NCI-H460 (cell line): ENCODE measurements at regions not wholly inside any gene's neighbourhood (a gene's known extent, or its start where the extent isn't known, plus 50 kb on each side); places are given as distances from the start of the nearest gene placed in this dataset.

Experiments used
- DNase-seq: peaks from one replicate; pipeline ENCODE4 v3.0.0-alpha.2; 2016; ENCODE audit warnings: low read depth; ENCODE audit errors: extremely low read depth

DNA sequence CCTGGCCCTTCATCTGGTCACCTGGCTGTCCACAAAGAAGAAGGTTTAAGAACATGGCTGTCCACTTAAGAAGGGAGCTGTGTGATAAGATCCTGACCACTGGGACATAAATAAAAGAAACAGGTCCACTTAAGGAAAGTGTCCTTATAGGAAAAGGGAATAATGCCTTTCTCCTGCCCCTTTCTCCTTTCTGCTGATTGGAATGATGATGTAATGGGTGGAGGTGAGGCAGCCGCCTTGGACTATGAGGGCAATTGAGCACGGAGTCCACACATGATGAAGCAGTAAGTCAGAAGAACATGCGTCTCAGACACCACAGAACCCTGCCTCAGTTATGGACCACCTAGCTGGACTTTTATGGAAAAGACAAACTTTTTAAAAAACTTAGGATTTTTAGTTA, 401.1 kb downstream of the SHANK2 start:
- no peak for DNase-seq

DNA sequence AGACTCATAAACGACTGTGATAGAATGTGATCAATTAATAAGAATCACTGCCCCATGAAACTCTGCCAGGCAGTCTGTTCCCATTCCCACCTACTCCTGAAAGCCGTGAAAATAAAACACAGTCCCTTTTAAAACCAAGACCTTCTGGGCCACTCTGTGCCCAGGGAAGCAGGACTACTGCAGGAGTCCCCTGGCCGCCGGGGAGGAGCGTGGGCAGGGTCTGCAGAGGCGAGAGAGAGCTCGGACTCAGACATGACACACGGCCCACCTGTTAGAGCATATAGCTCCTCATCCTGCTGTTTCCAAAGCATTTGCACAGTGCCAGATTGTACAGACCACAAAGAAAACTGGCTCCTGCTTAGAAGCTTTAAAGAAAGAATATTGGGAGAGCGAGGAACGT, 400.5 kb downstream of the SHANK2 start:
- no peak for DNase-seq

DNA sequence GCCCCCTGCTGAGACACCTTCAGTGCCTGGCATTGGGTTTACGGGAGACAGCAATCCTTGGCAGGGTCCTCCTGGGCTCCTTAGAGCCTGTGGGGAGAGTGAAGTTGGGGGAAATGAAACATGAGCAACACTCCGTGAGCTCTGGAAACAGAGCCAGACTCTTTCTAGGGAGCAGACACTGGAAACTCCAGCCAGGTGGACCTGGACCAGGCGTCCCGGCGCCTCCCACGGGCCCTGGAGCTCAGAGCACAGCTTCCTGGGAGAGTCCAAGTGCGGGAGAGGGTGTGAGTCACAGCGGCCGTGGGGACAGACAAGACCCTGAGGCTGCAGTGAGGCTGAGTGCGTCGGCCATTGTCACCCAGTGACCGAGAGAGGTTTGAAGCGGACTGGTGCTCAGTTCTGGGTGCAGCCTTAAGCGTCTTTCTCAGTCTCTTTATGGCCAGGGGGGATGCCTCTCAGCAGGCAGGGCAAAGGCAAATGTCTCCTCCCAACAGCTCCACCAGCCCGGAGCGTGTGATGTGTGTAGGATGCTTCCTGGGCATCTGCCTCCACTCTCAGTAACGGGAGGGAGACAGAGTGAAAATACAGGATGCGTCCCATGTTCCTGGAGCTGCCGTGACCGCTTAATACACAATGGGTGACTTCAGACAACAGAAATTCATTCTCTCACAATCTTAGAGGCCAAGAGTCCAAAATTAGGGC, 399.2 kb downstream of the SHANK2 start:
- no peak for DNase-seq

DNA sequence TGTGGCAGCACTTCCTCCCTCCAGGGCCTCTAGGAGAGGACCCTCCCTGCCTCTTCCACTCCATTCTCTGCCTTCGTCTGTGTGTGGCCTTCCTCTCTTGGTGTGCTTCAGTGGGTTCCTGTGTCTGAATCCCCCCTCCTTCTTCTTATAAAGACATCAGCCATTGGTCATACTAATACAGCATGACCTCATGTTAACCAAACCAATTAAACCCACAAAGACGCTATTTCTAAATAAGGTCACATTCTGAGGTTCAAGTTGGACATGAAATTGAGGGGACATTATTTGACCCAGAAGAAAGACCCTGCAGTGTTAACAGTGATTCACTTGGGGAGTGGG, 398.6 kb downstream of the SHANK2 start:
- DNase-seq, result no peak

DNA sequence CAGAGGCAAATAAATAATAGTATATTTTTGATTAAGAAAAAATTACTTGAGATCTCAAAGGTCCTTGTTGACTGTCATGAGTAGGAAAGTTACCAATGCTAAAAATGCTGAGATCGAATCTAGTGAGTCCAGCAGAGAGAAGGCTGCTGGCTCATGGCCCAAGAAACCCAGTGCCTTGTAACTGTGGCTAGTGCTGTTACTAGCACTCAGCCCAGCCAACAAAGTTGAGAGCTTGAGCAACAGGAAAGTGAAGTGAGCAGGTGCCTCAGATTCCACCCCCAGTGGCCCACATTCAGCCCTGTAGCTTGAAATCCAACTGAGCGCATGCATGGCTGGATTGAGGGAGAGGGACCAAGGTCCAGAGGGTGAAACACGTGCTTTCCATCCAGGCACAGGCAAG, 398.2 kb downstream of the SHANK2 start:
- no peak for DNase-seq

DNA sequence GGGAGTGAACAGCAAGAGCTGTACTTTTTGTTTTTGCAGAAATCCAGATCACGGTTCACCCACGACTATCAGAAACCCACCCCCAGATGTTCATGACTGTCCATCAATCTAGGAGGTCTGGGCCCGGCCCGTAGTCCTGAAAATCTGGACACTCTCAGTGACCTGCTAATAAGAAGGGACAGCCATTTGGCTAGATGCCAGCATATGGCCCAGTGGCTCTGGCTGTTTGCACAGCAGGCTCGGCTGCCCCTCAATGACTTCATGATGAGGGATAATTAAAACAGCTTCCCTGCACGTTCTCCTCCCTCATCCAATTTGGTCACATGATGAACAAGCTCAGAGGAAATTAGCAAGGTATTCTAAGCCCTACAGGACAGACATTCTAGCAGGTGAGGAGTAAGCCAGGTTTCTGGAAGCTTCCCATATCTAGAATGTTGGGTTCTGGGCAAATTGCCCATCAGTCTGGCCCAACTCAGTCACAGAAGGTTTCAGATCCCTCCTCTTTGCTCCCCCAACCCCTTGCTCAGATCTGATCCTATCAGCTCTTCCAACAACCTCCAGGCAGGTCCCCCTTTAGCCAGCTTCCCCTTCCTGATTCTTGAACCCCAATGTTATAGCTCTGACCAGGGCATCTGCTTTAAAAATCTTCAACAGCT, 397.3 kb downstream of the SHANK2 start:
- no peak for DNase-seq

DNA sequence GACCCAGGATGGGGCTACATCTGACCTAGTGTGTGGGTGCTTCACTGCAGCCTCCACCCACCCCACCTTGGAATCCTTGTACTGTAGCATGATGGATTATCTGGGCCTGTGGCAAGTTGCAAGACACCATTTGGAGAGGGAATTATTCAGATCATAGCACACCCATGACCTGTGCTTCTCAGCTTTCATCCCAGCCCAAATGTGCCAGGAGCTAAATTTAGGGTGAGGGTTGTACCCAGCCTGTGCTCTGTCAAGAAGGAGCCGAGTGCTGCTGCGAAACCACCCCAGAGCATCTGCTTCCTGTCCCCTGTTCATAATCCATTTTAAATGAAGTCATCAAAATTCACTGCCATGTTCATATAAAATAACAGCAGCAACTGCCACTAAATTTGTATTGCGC, 394.5 kb downstream of the SHANK2 start:
- DNase-seq, result no peak

DNA sequence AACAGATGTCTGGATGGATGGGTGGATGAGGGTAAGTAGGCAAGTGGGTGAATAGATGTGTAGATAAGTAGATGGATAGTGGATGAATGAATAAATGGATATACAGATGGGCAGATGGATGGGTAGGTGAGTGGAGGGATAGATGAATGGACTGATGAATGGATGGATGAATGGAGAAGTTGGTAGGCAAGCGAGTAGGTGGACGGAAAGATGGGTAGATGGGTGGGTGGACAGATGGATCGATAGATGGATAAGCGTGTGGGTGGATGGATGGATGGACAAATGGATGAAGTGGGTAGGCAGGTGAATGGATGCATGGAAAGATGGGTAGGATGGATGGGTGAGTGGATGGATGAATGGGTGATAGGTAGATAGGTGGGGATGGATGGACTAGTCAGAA, 393.2 kb downstream of the SHANK2 start:
- DNase-seq, result no peak

DNA sequence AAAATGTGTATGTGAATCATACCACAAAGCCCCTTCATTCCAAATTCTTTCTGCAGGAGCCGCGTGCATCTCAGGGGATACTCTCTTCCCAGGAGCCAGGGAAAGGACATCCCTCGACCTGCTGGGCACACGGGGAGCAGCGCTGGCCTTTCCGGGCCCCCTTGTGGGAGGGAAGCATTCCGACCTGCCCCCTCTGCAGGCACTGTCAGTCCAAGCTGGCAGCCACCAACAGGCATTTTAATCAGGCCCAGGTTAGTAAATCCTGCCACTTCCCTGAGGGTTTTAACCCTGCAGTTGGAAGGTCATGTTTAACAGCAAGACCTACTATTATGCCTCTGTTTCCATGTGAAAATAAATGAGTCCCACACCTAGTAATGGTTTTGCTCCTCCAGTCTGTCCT, 391.5 kb downstream of the SHANK2 start:
- no peak for DNase-seq

DNA sequence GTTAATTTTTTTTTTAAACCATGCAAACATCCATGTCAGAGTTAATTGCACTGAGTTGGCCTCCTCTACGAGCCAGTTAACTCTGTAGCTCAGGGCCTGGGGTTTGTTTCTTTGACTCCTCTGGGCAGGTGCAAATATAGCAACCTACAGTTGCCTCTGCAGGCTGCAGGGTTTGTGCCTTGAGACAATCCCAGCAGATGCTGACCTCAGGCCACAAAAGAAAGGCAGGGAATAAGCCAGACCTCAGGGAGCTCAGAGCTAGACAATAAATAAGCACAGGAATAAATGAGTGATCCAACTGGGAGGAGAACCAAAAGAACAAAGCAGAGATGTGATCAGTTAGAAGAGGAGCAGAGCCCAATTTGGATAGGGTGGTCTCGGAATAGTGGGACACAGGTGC, 390.8 kb downstream of the SHANK2 start:
- no peak for DNase-seq

DNA sequence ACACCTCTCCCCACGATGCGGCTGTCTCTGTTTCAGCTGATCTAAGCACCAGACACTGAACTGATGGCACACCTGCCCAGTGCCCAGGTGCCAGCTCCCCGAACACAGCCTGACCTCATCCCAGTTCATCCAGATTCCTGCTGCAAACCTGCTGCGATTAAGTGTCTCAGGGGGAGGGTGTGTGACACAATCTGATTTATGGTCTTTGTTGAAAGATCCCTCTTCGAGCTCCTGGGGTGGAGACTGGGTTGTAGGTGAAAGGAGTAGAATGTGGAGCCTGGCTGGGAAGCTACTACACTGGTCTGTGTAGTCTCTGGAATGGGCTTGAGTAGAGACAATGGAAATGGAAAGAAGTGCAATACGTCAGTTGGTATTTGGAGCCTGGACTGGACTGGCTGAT, 390.3 kb downstream of the SHANK2 start:
- no peak for DNase-seq

DNA sequence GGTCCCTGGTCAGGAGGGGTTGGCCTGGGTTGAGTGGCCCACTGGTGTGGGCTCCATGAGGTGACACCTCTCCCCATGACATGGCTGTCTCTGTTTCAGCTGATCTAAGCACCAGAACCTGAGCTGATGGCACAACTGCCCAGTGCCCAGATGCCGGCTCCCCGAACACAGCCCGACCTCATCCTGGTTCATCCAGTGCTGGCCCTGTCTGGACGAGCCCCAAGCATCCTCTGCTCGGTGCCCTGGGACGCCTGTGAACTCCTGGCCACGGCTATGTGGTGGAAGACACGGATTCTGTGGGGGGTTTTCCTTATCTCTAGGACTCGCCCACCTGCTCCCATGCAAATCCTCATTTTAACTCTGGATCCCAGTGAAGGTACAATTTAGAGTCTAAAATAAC, 389.2 kb downstream of the SHANK2 start:
- no peak for DNase-seq

DNA sequence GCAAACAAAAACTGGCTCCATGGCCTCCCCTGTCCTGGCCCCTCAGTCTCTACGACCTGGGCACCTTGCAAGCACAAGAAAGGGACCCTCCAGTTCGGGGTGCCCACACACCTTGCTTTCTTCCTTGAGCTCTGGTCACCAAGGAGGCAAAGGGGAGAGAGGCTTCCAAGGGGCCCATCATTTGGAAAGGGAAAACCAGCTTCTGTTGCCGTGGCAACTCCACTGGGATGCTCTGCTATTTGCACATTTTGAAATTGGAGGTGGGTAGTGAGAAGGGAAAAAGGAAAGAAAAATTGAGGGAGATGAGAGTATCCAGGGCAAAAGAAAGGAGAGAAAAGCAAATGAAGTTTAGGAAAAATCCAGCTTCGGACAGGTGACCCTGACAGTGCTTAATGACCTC, 388.4 kb downstream of the SHANK2 start:
- DNase-seq, result no peak

DNA sequence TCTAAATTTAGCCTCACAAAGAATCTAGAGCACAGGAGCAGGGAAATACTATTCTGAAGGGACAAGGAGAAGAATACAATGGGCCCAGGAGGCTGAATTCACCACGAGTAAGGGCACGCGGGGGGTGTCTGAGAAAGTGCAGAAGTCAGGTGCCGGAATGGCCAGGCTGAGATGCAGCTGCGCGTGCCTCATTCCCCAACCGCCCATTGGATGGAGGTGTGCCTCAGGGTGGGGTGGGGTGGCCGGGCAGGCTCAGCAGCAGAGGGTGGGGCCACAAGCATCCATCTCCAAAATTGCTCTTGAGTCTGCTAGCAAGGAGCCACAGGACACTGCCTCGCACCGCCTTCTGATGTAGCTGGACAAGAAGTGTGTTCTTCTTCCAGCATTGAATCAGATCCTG, 387.0 kb downstream of the SHANK2 start:
- DNase-seq, result no peak

DNA sequence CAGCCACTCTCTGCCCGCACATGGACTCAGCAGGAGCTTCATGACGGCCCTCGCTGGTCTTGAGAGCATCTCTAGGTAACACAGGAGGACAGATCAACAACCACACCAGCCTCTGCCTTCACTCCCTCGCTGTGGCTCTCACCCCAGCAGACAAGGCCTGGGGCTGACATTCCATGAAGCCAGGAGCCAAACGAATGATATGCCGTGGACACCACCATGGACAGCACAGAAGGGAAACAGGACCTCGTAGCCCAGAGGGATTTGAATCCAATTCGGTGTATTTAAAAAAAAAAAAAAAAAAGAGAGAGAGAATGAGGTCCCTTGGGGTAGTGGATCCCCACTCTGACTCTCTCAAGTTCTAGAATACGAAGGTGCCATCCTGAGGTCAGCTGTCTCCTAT, 385.5 kb downstream of the SHANK2 start:
- no peak for DNase-seq

DNA sequence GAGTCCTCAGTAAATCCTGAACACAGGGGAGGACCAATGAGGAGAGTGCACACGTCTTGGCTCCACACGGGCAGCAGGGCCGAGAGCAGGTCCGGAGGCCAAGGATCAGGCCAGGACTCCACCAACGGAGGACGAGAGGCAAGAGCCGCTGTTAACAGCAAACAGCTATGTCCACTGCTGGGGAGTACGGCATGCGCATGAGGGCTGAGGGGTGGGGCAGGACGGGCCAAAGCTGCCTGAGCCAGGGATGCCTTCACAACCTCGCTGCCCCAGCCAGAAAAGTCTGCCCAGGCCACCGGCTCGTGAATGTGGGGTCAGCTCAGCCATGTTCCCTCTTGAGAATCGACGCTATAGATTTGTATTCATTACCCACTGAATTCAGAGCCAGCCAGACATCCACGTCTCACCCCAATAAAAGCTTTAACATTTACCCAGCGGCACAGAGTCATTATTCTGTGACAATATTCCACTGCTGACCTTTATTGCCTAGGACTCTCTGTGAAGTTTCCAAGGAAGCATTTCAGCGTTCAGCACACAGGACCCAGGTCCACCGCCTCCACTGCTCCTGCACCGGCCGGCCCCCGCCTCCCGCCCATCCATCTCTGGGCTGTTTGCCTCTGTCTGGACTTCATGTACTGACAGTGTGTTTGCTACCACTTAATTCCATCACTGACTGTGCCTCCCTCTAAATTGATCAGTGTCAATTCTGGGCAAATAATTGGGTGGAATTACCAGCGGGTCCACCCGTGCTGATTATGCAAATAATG, 384.9 kb downstream of the SHANK2 start:
- DNase-seq, result no peak

DNA sequence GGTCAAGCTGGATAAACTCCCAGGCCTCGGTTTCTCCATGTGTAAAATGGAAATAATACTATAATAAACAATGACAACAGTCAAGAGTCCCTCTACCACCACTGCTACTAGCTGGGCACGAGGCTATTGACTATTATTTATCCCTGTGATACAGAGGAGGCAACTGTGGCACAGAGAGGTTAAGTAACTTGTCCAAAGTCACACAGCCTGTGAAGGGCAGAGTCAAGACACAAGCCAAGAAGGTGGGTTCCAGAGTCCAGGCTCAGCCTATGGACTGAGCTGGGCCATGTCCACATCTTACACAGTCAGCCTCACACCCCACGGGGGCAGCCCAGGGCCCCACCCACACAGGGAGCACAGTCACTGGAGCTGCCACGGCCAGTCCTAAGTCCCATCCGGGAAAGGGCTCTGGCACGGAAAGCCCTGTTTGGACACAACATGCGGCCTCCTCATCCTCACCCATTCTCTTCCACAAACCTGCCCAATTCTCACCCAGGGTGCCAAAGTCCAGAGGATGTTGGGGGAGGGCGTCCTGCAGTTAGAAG, 384.0 kb downstream of the SHANK2 start:
- DNase-seq, result no peak

DNA sequence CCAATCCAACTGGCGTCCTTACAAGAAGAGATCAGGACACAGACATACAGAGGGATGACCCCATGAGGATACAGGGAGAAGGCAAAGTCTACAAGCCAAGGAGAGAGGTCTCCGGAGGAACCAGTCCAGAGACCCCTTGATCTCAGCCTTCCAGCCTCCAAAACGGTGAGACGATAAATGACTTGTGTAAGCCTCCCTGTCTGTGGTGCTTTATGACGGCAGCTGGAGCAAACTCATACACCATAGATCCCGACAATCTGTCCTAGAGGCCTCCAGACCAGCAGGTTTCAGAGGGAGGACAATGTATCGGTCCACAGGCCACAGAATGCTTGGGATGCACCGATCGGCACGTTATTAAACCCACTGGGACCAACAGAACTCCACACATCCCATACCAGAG, 383.3 kb downstream of the SHANK2 start:
- no peak for DNase-seq

DNA sequence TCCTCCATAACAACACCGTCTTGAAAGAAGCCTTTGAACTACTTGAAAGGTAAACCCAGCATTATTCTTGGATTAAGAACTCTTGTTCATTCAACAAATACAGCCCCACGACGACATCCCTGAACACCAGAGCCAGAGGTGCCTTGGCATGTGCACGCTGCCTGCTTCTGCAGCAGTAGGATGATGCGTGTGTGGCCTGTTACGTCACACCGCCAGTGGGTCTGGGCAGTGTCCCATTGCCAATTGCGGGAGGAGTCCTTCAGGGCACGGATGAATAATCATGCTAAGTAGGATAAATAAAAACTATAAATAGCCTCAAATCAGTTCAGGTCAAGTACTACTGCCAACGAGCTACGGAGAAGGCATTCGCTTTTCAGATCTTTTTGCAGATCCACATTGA, 380.5 kb downstream of the SHANK2 start:
- no peak for DNase-seq

DNA sequence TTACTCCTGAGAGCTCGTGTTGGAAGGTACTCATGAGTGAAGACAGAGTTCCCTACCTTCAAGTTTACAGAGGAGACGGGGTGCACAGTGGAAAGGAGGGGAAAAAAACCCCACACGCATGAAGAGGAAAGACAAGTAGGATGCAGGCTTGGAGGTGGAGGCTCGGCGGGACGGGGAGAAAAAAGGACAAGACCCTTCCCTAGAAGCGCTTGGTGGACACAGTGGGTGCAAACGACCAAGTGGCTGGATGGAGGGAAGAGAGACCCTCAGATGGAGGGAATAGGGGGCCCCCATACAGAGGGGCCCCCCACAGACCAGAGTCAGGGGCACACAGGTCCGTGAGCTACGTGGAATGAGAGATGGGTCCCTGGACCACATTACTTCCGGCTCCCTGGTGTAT, 380.1 kb downstream of the SHANK2 start:
- DNase-seq, result no peak

DNA sequence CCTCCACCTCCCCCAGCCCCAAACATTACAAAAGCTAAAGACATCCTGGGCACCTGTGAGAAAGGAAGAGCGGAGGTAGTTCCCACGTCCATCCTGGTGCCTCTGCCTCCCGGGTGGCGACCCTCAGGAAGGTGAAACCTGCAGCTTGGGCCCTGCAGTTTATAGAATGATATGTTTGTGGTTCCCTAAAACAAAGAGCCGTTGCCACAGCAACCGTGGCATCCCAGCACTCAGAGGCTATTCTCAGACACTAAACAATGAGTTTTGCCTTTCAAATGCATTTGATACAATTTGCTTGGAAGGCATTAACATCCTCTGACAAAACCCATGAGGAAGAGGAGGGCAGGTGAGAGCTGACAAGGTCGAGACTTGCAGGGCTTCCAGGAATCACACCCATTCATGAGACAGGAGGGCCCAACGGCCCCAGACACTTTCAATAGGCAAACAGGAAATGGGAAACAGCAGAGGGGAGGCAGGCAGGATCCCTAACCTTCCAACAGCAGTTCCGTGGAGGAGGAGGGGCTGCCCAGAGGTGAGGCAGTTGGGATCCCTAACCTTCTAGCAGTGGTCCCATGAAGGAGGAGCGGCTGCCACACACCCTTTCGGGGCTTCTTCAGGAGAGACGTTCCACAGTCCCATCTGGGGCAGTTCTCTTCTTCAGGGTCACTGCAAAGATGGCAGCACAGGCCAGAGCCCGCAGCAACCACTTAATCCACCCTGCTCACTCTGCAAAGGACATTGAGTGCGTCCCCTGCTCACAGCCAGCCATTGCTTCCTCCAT, 379.2 kb downstream of the SHANK2 start:
- DNase-seq, result no peak
